GM12864 (cell line): ENCODE measurements at regions not wholly inside any gene's neighbourhood (a gene's known extent, or its start where the extent isn't known, plus 50 kb on each side); places are given as distances from the start of the nearest gene placed in this dataset.

Experiments used
- DNase-seq: peaks from one replicate; pipeline ENCODE4 v3.0.0-alpha.2; 2011; ENCODE audit warnings: low read depth
- H3K4me3 ChIP-seq: 2 replicates; pipeline ENCODE4 v1.5.1; 2011; ENCODE audit warnings: mild to moderate bottlenecking, low read depth, low read length, control low read depth
- TF ChIP-seq, protein P1 (sequence below): IDR thresholded peaks from 2 replicates; pipeline ENCODE4 v1.5.1; 2011; ENCODE audit warnings: low read depth, mild to moderate bottlenecking, moderate library complexity, low read length, control low read depth, inconsistent platforms; ENCODE audit errors: missing control alignments

GRCh38 chr5:28249771-28250415 lies 1211.5 kb upstream of the CDH9 start:
- DNase-seq = no peak
- H3K4me3 ChIP-seq = no peak overlapping the region
- TF ChIP-seq, protein P1, sequence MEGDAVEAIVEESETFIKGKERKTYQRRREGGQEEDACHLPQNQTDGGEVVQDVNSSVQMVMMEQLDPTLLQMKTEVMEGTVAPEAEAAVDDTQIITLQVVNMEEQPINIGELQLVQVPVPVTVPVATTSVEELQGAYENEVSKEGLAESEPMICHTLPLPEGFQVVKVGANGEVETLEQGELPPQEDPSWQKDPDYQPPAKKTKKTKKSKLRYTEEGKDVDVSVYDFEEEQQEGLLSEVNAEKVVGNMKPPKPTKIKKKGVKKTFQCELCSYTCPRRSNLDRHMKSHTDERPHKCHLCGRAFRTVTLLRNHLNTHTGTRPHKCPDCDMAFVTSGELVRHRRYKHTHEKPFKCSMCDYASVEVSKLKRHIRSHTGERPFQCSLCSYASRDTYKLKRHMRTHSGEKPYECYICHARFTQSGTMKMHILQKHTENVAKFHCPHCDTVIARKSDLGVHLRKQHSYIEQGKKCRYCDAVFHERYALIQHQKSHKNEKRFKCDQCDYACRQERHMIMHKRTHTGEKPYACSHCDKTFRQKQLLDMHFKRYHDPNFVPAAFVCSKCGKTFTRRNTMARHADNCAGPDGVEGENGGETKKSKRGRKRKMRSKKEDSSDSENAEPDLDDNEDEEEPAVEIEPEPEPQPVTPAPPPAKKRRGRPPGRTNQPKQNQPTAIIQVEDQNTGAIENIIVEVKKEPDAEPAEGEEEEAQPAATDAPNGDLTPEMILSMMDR = no peak

DNA sequence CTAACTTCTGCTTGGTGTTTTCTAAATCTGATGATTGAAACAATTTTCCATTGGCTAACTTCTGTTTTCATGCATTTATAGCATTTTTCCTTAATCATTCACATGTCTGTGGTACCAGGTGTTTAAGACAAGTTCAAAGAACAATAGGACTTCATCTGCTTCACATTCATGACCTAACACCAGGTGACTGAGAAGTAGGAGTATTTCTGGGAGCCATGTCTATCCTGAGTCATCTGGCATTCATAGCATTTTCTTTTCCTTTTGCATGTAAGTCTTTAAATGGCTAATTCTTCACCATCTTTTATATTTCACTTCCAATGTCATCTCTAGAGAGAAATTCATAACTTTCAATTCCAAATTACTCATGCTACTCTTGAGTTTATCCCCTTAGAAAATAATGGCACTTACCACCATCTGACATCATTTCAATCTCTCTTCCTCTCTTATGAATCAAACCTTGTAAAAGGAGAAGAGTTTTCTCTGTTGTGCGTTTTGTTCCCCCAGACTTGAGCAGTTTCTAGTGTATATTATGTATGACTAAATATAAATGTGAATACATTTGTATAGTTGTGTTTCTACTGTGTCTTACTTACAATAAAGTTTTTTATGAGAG lies 1196.1 kb upstream of the CDH9 start:
- no peak for DNase-seq
- TF ChIP-seq, protein P1 = no peak

DNA sequence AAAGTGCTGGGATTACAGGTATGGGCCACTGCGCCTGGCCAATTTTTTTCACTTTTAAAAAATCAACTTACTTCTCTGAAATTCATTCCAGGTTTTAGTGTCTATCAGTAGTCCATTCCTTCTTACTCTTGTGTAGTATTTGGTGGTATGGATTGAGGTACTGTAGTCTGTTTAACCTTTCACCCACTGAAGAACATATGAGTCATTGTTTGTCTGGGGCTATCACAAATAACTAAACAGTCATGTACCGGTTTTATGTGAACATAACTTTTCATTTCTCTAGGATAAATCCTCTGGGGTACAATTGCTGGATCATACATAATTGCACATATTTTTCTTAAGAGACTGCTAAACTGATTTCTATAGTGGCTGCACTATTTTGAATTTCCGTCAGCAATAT lies 1188.0 kb upstream of the CDH9 start:
- no peak overlapping the region for H3K4me3 ChIP-seq
- TF ChIP-seq, protein P1 = no peak
- no peak for DNase-seq

More for the DNA sequence above, 1196.1 kb upstream of the CDH9 start:
- no peak overlapping the region for H3K4me3 ChIP-seq

- no peak for DNase-seq
- TF ChIP-seq, protein P1 = no peak
- no peak overlapping the region for H3K4me3 ChIP-seq
These were observed 1181.2 kb upstream of the CDH9 start for GRCh38 chr5:28219539-28219938.

- DNase-seq = no peak
- TF ChIP-seq, protein P1 = no peak
These were observed 1179.3 kb upstream of the CDH9 start for GRCh38 chr5:28217695-28218094.

DNA sequence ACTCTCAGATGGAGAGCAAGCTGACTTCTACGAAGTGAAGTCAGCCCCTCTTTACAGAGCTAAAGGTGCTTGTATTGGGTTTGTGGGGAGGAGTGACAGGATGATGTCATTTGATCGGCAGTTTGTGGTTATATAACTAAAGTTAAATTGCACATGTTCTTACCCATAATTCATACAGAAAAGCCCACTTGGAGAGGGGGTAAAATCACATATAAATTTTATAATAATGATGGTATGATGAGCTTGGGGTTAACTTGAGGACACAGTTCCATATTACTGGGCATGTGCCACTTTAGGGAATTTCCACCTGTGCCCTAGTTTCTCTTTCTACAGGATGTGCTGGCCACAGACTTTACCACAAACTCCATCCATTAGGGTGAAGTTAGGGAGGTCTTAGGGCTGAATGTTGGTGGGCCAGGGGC lies 1178.6 kb upstream of the CDH9 start:
- no peak overlapping the region for H3K4me3 ChIP-seq
- TF ChIP-seq, protein P1 = no peak
- no peak for DNase-seq

More at GRCh38 chr5:28217695-28218094, 1179.3 kb upstream of the CDH9 start:
- no peak overlapping the region for H3K4me3 ChIP-seq

DNA sequence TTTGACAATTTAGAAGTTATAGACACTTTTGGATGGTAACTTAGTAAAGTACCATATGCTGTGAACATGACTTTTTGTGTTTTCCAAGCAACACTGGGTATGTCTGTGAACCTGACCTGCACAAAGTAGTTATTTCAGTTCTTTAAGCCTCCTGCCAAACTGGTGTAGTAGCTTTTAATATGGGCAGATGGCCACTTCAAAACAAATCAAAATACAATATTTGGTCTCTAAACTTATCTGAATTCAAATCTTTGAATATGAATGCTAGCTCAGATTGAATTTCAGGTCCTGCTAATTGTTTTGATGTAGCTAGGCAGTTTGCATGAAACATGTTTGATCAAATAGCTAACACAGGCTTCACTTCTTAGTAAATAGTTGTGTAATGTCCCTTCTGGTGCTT lies 1176.7 kb upstream of the CDH9 start:
- DNase-seq = no peak
- H3K4me3 ChIP-seq = no peak overlapping the region
- TF ChIP-seq, protein P1 = no peak
